HUES64 (cell line): ENCODE measurements at regions not wholly inside any gene's neighbourhood (a gene's known extent, or its start where the extent isn't known, plus 50 kb on each side); places are given as distances from the start of the nearest gene placed in this dataset.
"Not testable (repeated sequence)": the region's sequence is repeated elsewhere in the genome, so short reads cannot be mapped to it uniquely, and the experiment has no call there.

ENCODE experiments used
- H3K27ac ChIP-seq: 2 replicates; pipeline ENCODE4 v1.7.0; 2013; ENCODE audit warnings: low read depth, low read length, inconsistent platforms
- H3K27me3 ChIP-seq: 2 replicates; pipeline ENCODE4 v1.6.1; 2013; ENCODE audit warnings: mild to moderate bottlenecking, low read length; ENCODE audit not compliant: insufficient read depth
- H3K36me3 ChIP-seq: 2 replicates; pipeline ENCODE4 v1.6.1; 2013; ENCODE audit warnings: mild to moderate bottlenecking, low read length; ENCODE audit not compliant: insufficient read depth
- H3K4me1 ChIP-seq: 2 replicates; pipeline ENCODE4 v1.6.1; 2013; ENCODE audit warnings: mild to moderate bottlenecking, low read length, moderate library complexity; ENCODE audit not compliant: insufficient read depth
- H3K4me3 ChIP-seq: 2 replicates; pipeline ENCODE4 v1.5.1; 2013; ENCODE audit warnings: mild to moderate bottlenecking, low read length, moderate library complexity
- H3K9ac ChIP-seq: 2 replicates; pipeline ENCODE4 v1.6.1; 2013; ENCODE audit warnings: mild to moderate bottlenecking, low read depth, low read length
- H3K9me3 ChIP-seq: 2 replicates; pipeline ENCODE4 v1.6.1; 2013; ENCODE audit warnings: low read depth, low read length; ENCODE audit not compliant: insufficient read depth
- WGBS: fragments of 150-250, 120-280 bp; methylation state at CpG from one replicate; pipeline ENCODE4 v1.1.7; 2013; ENCODE audit warnings: missing lambda C conversion rate; 5-methylcytosine and 5-hydroxymethylcytosine counted together

- H3K9me3 ChIP-seq, result no peaks in the 10 kb centered on the region
- H3K27ac ChIP-seq, result no peak overlapping the region
- peaks cover 70% of the 10 kb centered on the region for H3K27me3 ChIP-seq
- no peaks in the 10 kb centered on the region for H3K36me3 ChIP-seq
- H3K9ac ChIP-seq, result no peak overlapping the region
- peaks cover 21% of the 10 kb centered on the region; the same call in 1 of the 2 replicates for H3K4me1 ChIP-seq
- no peak overlapping the region for H3K4me3 ChIP-seq
- WGBS, result 52% methylated on average over 16 of the region's 16 CpGs
Observed at GRCh38 chr1:22208973-22209378, 66.1 kb upstream of the WNT4 start.

GRCh38 chr1:22210176-22210575, 67.3 kb upstream of the WNT4 start:
- peaks cover 65% of the 10 kb centered on the region for H3K27me3 ChIP-seq
- no peaks in the 10 kb centered on the region for H3K9me3 ChIP-seq
- H3K4me1 ChIP-seq, result peaks cover 21% of the 10 kb centered on the region; the same call in 1 of the 2 replicates
- no peaks in the 10 kb centered on the region for H3K36me3 ChIP-seq
- 87% methylated on average over 12 of the region's 12 CpGs for WGBS
- no peak overlapping the region for H3K27ac ChIP-seq
- H3K9ac ChIP-seq, result no peak overlapping the region
- H3K4me3 ChIP-seq, result no peak overlapping the region

GRCh38 chr1:22210636-22211035, 67.7 kb upstream of the WNT4 start:
- Histone ChIP-seq H3K27ac (no peak overlapping the region), H3K4me1 (peaks cover 21% of the 10 kb centered on the region; the same call in 1 of the 2 replicates), H3K4me3 (no peak overlapping the region), H3K9me3 (no peaks in the 10 kb centered on the region), H3K36me3 (no peaks in the 10 kb centered on the region), H3K27me3 (peaks cover 60% of the 10 kb centered on the region), H3K9ac (no peak overlapping the region)
- WGBS, result 79% methylated on average over 7 of the region's 7 CpGs

- H3K9ac ChIP-seq, H3K36me3 ChIP-seq, H3K4me3 ChIP-seq, H3K27ac ChIP-seq, H3K9me3 ChIP-seq: not testable (repeated sequence)
- Histone ChIP-seq H3K4me1 (peaks cover 21% of the 10 kb centered on the region; the same call in 1 of the 2 replicates), H3K27me3 (peaks cover 56% of the 10 kb centered on the region)
- 92% methylated on average over 6 of the region's 6 CpGs for WGBS
Observed at GRCh38 chr1:22211459-22211858, 68.6 kb upstream of the WNT4 start.

GRCh38 chr1:22212400-22213233, 69.7 kb upstream of the WNT4 start:
- H3K9ac ChIP-seq, result no peak overlapping the region

GRCh38 chr1:22216210-22216883, 73.5 kb upstream of the WNT4 start:
- Histone ChIP-seq H3K4me1 (no peaks in the 10 kb centered on the region; the same call in 1 of the 2 replicates), H3K27ac (no peak overlapping the region), H3K9me3 (no peaks in the 10 kb centered on the region), H3K9ac (no peak overlapping the region), H3K4me3 (no peak overlapping the region), H3K36me3 (no peaks in the 10 kb centered on the region), H3K27me3 (peaks cover 18% of the 10 kb centered on the region)
- WGBS, result 85% methylated on average over 12 of the region's 12 CpGs

More at GRCh38 chr1:22212400-22213233, 69.7 kb upstream of the WNT4 start:
- 59% methylated on average over 19 of the region's 20 CpGs for WGBS
- Histone ChIP-seq H3K27me3 (peaks cover 45% of the 10 kb centered on the region), H3K9me3 (no peaks in the 10 kb centered on the region), H3K36me3 (no peaks in the 10 kb centered on the region), H3K27ac (no peak overlapping the region), H3K4me3 (no peak overlapping the region), H3K4me1 (peaks cover 15% of the 10 kb centered on the region; the same call in 1 of the 2 replicates)

GRCh38 chr1:22216966-22217365, 74.1 kb upstream of the WNT4 start:
- Histone ChIP-seq H3K27me3 (peaks cover 15% of the 10 kb centered on the region), H3K4me1 (no peaks in the 10 kb centered on the region; the same call in 1 of the 2 replicates)
- 77% methylated on average over 3 of the region's 3 CpGs for WGBS

GRCh38 chr1:22217811-22218460, 75.0 kb upstream of the WNT4 start:
- Histone ChIP-seq H3K27me3 (peaks cover 5% of the 10 kb centered on the region), H3K27ac (no peak overlapping the region), H3K4me3 (no peak overlapping the region), H3K9ac (no peak overlapping the region), H3K4me1 (no peaks in the 10 kb centered on the region; the same call in 1 of the 2 replicates), H3K9me3 (no peaks in the 10 kb centered on the region), H3K36me3 (no peaks in the 10 kb centered on the region)
- WGBS, result 94% methylated on average over 19 of the region's 19 CpGs

More at GRCh38 chr1:22216966-22217365, 74.1 kb upstream of the WNT4 start:
- no peak overlapping the region for H3K27ac ChIP-seq
- H3K9ac ChIP-seq, result no peak overlapping the region
- no peak overlapping the region for H3K4me3 ChIP-seq
- no peaks in the 10 kb centered on the region for H3K36me3 ChIP-seq
- H3K9me3 ChIP-seq, result no peaks in the 10 kb centered on the region

- Histone ChIP-seq H3K27me3 (peaks cover 2% of the 10 kb centered on the region; the same call in 1 of the 2 replicates), H3K4me3 (no peak overlapping the region), H3K9me3 (no peaks in the 10 kb centered on the region), H3K27ac (no peak overlapping the region), H3K4me1 (no peaks in the 10 kb centered on the region), H3K36me3 (no peaks in the 10 kb centered on the region), H3K9ac (no peak overlapping the region)
- 87% methylated on average over 12 of the region's 12 CpGs for WGBS
Observed at GRCh38 chr1:22218618-22219250, 75.8 kb upstream of the WNT4 start.

- Histone ChIP-seq H3K27me3 (no peaks in the 10 kb centered on the region), H3K27ac (no peak overlapping the region), H3K4me3 (no peak overlapping the region), H3K36me3 (no peaks in the 10 kb centered on the region), H3K4me1 (no peaks in the 10 kb centered on the region), H3K9ac (no peak overlapping the region), H3K9me3 (no peaks in the 10 kb centered on the region)
- 89% methylated on average over 8 of the region's 8 CpGs for WGBS
Observed at GRCh38 chr1:22221233-22221780, 78.4 kb upstream of the WNT4 start.
